SK-N-SH (cell line): ENCODE measurements at regions not wholly inside any gene's neighbourhood (a gene's known extent, or its start where the extent isn't known, plus 50 kb on each side); places are given as distances from the start of the nearest gene placed in this dataset.

Source experiments
- CTCF ChIA-PET: fragments of 300-600, 350-600 bp; formaldehyde crosslinking; extraction: SDS; loops from one replicate; lab custom pipeline; 2021; lab: Yijun Ruan, JAX
- POLR2A ChIA-PET: fragments of 350-600 bp; sonication (Branson Sonifier 250); formaldehyde crosslinking; extraction: SDS; loops from one replicate; lab custom pipeline; 2020; ENCODE audit warnings: antibody characterized with exemption, inconsistent platforms; lab: Yijun Ruan, JAX
- DNase-seq: peaks from one replicate; pipeline ENCODE4 v3.0.0; 2012
- H2AFZ ChIP-seq: fragments of 200-600 bp; sonication (generic); 2 replicates; pipeline ENCODE4 v1.8.1; 2016; ENCODE audit warnings: antibody characterized with exemption, mild to moderate bottlenecking, low read depth
- H3F3A ChIP-seq: fragments of 200-600 bp; sonication (generic); replicated peaks from 2 replicates; pipeline ENCODE3; 2016; ENCODE audit warnings: antibody characterized with exemption, mild to moderate bottlenecking; ENCODE audit not compliant: insufficient read depth
- H3K27ac ChIP-seq, 2 experiments: fragments of 200-500 bp in 1 of 2; fragments of 200-600 bp in 1 of 2; sonication (Bioruptor generic) in 1 of 2; sonication (generic), shearing (Covaris generic) in 1 of 2; 2 replicates each; pipeline versions ENCODE4 v1.5.1 to v1.6.1; 2014 to 2016; ENCODE audit warnings: low read depth in 2 of 2, inconsistent platforms in 1 of 2, low read length in 1 of 2, mild to moderate bottlenecking in 1 of 2, mixed read lengths in 1 of 2
- H3K27me3 ChIP-seq: fragments of 200-600 bp; sonication (generic), shearing (Covaris generic); 2 replicates; pipeline ENCODE4 v1.6.1; 2016; ENCODE audit warnings: mixed run types; ENCODE audit not compliant: insufficient read depth
- H3K36me3 ChIP-seq, 2 experiments: fragments of 200-500 bp in 1 of 2; fragments of 200-600 bp in 1 of 2; sonication (Bioruptor generic) in 1 of 2; sonication (generic) in 1 of 2; replicated peaks in 1 of 2; 2 replicates each; pipeline versions ENCODE3 to v1.5.1; 2014 to 2016; ENCODE audit warnings: low read length in 1 of 2, mild to moderate bottlenecking in 1 of 2; ENCODE audit not compliant: insufficient read depth in 2 of 2, control insufficient read depth in 1 of 2
- H3K4me1 ChIP-seq, 2 experiments: fragments of 200-500 bp in 1 of 2; fragments of 200-600 bp in 1 of 2; sonication (Bioruptor generic) in 1 of 2; sonication (generic), shearing (Covaris generic) in 1 of 2; 2 replicates each; pipeline versions ENCODE4 v1.5.1 to v1.6.1; 2014 to 2016; ENCODE audit warnings: low read depth in 1 of 2, low read length in 1 of 2, mixed run types in 1 of 2; ENCODE audit not compliant: insufficient read depth in 2 of 2, control insufficient read depth in 1 of 2
- H3K4me2 ChIP-seq: fragments of 200-600 bp; sonication (generic), shearing (Covaris generic); 2 replicates; pipeline ENCODE4 v1.6.1; 2017; ENCODE audit warnings: mixed run types
- H3K4me3 ChIP-seq, 2 experiments: fragments of 200-500 bp in 1 of 2; fragments of 200-600 bp in 1 of 2; sonication (Bioruptor generic) in 1 of 2; sonication (generic), shearing (Covaris generic) in 1 of 2; 2 replicates each; pipeline versions ENCODE4 v1.5.1 to v1.8.1; 2014 to 2016; ENCODE audit warnings: low read depth in 2 of 2, inconsistent platforms in 1 of 2, low read length in 1 of 2, mild to moderate bottlenecking in 1 of 2, mixed read lengths in 1 of 2, moderate library complexity in 1 of 2
- H3K79me2 ChIP-seq: fragments of 200-600 bp; sonication (generic); 2 replicates; pipeline ENCODE4 v1.8.1; 2017; ENCODE audit warnings: mild to moderate bottlenecking; ENCODE audit not compliant: insufficient read depth
- H3K9ac ChIP-seq: fragments of 200-600 bp; sonication (generic); 2 replicates; pipeline ENCODE4 v1.6.1; 2017; ENCODE audit warnings: mixed run types
- H3K9me2 ChIP-seq: fragments of 200-600 bp; sonication (generic); 2 replicates; pipeline ENCODE4 v1.6.1; 2017; ENCODE audit warnings: mixed run types
- H3K9me3 ChIP-seq: fragments of 200-600 bp; sonication (generic); 2 replicates; pipeline ENCODE4 v1.6.1; 2017; ENCODE audit warnings: mixed run types, mild to moderate bottlenecking, moderate library complexity
- H4K20me1 ChIP-seq: fragments of 200-600 bp; sonication (generic); 2 replicates; pipeline ENCODE4 v1.6.1; 2017; ENCODE audit warnings: mild to moderate bottlenecking, mixed run types; ENCODE audit not compliant: insufficient read depth
- EZH2phosphoT487 ChIP-seq: fragments of 200-600 bp; sonication (generic); IDR thresholded peaks from 2 replicates; pipeline ENCODE4 v1.6.1; 2017; ENCODE audit warnings: low read depth, mixed run types, mild to moderate bottlenecking, antibody characterized with exemption, moderate library complexity, borderline replicate concordance
- FOSL2 ChIP-seq: IDR thresholded peaks from 2 replicates; pipeline ENCODE4 v1.4.0; 2012; ENCODE audit warnings: low read depth, mild to moderate bottlenecking, moderate library complexity, borderline replicate concordance
- FOXJ3 ChIP-seq: sonication (generic); formaldehyde crosslinking; IDR thresholded peaks from 2 replicates; pipeline ENCODE4 v1.5.1; 2020; ENCODE audit warnings: mild to moderate bottlenecking, missing genetic modification reagents
- GABPA ChIP-seq: IDR thresholded peaks from 2 replicates; pipeline ENCODE4 v1.4.0; 2012; ENCODE audit warnings: low read depth, mild to moderate bottlenecking
- GATA2 ChIP-seq: sonication (generic); formaldehyde crosslinking; IDR thresholded peaks from 2 replicates; pipeline ENCODE4 v1.5.0; 2020; ENCODE audit warnings: mild to moderate bottlenecking, missing genetic modification reagents
- JUND ChIP-seq: IDR thresholded peaks from 2 replicates; pipeline ENCODE4 v1.4.0; 2012
- MAX ChIP-seq: IDR thresholded peaks from 2 replicates; pipeline ENCODE4 v1.4.0; 2012; ENCODE audit warnings: low read depth
- MXI1 ChIP-seq: IDR thresholded peaks from 2 replicates; pipeline ENCODE4 v1.6.1; 2012; ENCODE audit warnings: mild to moderate bottlenecking, low read depth, low read length, improper control_type of control experiment
- NFIC ChIP-seq: IDR thresholded peaks from 2 replicates; pipeline ENCODE4 v1.4.0; 2012; ENCODE audit warnings: borderline replicate concordance
- PBX3 ChIP-seq: IDR thresholded peaks from 2 replicates; pipeline ENCODE4; 2012
- RAD21 ChIP-seq: IDR thresholded peaks from 2 replicates; pipeline ENCODE4 v1.6.1; 2012; ENCODE audit warnings: mild to moderate bottlenecking, low read length
- REST ChIP-seq: IDR thresholded peaks from 2 replicates; pipeline ENCODE4 v1.6.1; 2012; ENCODE audit warnings: mild to moderate bottlenecking, low read depth, low read length, moderate library complexity
- RFX5 ChIP-seq: IDR thresholded peaks from 2 replicates; pipeline ENCODE4 v1.6.1; 2012; ENCODE audit warnings: mild to moderate bottlenecking, improper control_type of control experiment, low read length
- RXRA ChIP-seq: IDR thresholded peaks from 2 replicates; pipeline ENCODE4 v1.4.0; 2012; ENCODE audit warnings: low read depth, mild to moderate bottlenecking, borderline replicate concordance
- SMC3 ChIP-seq: IDR thresholded peaks from 2 replicates; pipeline ENCODE4 v1.6.1; 2012; ENCODE audit warnings: low read depth, low read length, improper control_type of control experiment
- TAF1 ChIP-seq: IDR thresholded peaks from 2 replicates; pipeline ENCODE4 v1.6.1; 2012; ENCODE audit warnings: low read depth, mild to moderate bottlenecking, low read length, moderate library complexity, borderline replicate concordance
- TCF12 ChIP-seq: IDR thresholded peaks from 2 replicates; pipeline ENCODE4 v1.4.0; 2012
- TEAD4 ChIP-seq: IDR thresholded peaks from 2 replicates; pipeline ENCODE4 v1.4.0; 2012; ENCODE audit warnings: mild to moderate bottlenecking, borderline replicate concordance; ENCODE audit not compliant: insufficient read depth
- YY1 ChIP-seq: IDR thresholded peaks from 2 replicates; pipeline ENCODE4 v1.4.0; 2012; ENCODE audit warnings: low read depth, mild to moderate bottlenecking
- WGBS: methylation state at CpG from one replicate; pipeline ENCODE4 v1.1.6; 2017; ENCODE audit warnings: low lambda C conversion rate; 5-methylcytosine and 5-hydroxymethylcytosine counted together

- H3K9me2 ChIP-seq: no peaks in the 10 kb centered on the region
- no peaks in the 10 kb centered on the region for H3K9me3 ChIP-seq
- ChIA-PET CTCF (no interaction called here), POLR2A (no interaction called here)
- H3F3A ChIP-seq: no peaks in the 10 kb centered on the region
- H3K36me3 ChIP-seq: no peaks in the 10 kb centered on the region
- H3K79me2 ChIP-seq: no peaks in the 10 kb centered on the region
- 74% methylated on average over 5 of the region's 5 CpGs for WGBS
- H4K20me1 ChIP-seq: no peaks in the 10 kb centered on the region
- H3K27ac ChIP-seq: no peak overlapping the region
- DNase-seq: no peak
- no peak overlapping the region for H3K9ac ChIP-seq
- H3K4me2 ChIP-seq: no peak overlapping the region
- no peaks in the 10 kb centered on the region for H3K27me3 ChIP-seq
- H3K4me1 ChIP-seq: no peaks in the 10 kb centered on the region
- H2AFZ ChIP-seq: no peak overlapping the region
- H3K4me3 ChIP-seq: no peak overlapping the region
- TF ChIP-seq MXI1 (no peak), NFIC (no peak), SMC3 (no peak), PBX3 (no peak), MAX (no peak), TCF12 (no peak), GABPA (no peak), GATA2 (CRISPR knock-in tag) (no peak)
Observed at GRCh38 chr9:79447762-79448161, 124.0 kb upstream of the TLE4 start.

- no peak overlapping the region for H3K9ac ChIP-seq
- ChIA-PET CTCF (no interaction called here), POLR2A (no interaction called here)
- no peaks in the 10 kb centered on the region for H3K9me2 ChIP-seq
- TF ChIP-seq RAD21: no peak
- TF ChIP-seq RXRA: no peak
- no peak for TF ChIP-seq PBX3
- TF ChIP-seq RFX5: no peak
- no peak for TF ChIP-seq FOXJ3 (CRISPR knock-in tag)
- no peak for TF ChIP-seq TEAD4
- TF ChIP-seq JUND: no peak
- no peak for TF ChIP-seq GABPA
- TF ChIP-seq YY1: no peak
- no peak for TF ChIP-seq EZH2phosphoT487
- TF ChIP-seq MXI1: no peak
- no peak for TF ChIP-seq FOSL2
- TF ChIP-seq TCF12: no peak
- TF ChIP-seq REST: no peak
- no peak for TF ChIP-seq TAF1
- H3K4me2 ChIP-seq: no peak overlapping the region
- no peak overlapping the region for H2AFZ ChIP-seq
- DNase-seq: no peak
- H3K27me3 ChIP-seq: no peaks in the 10 kb centered on the region
- no peaks in the 10 kb centered on the region for H3K36me3 ChIP-seq
- H3K4me3 ChIP-seq: no peak overlapping the region
- H3F3A ChIP-seq: no peaks in the 10 kb centered on the region
- no peaks in the 10 kb centered on the region for H3K9me3 ChIP-seq
- no peaks in the 10 kb centered on the region for H3K79me2 ChIP-seq
- H3K4me1 ChIP-seq: no peaks in the 10 kb centered on the region
- H3K27ac ChIP-seq: no peak overlapping the region
- H4K20me1 ChIP-seq: no peaks in the 10 kb centered on the region
Observed at GRCh38 chr9:79452265-79452664, 119.5 kb upstream of the TLE4 start.
